Body of pancreas (tissue), 4 donors: ENCODE measurements at regions not wholly inside any gene's neighbourhood (a gene's known extent, or its start where the extent isn't known, plus 50 kb on each side); places are given as distances from the start of the nearest gene placed in this dataset.

Experiments used
- ATAC-seq: fragments of 150-250 bp; one replicate; pipeline ENCODE4 v1.9.1; 2016
- DNase-seq, 4 donors: peaks; one replicate each; pipeline ENCODE4 v3.0.0-alpha.2; 2019
- H3K27ac ChIP-seq, 4 donors: fragments of 200-600 bp; sonication (generic); 1 replicate in 3 of 4; 2 replicates in 1 of 4; pipeline versions ENCODE4 v1.5.1 to v1.6.1; 2016 to 2019; ENCODE audit warnings: mild to moderate bottlenecking in 1 of 4, mixed read lengths in 1 of 4, moderate library complexity in 1 of 4
- H3K27me3 ChIP-seq, 2 donors: fragments of 200-600 bp; sonication (generic); one replicate each; pipeline ENCODE4 v1.6.0; 2016; ENCODE audit warnings: mild to moderate bottlenecking in 1 of 2
- H3K36me3 ChIP-seq, 2 donors: fragments of 200-600 bp; sonication (generic); replicated peaks in 1 of 2; 2 replicates each; pipeline ENCODE4 v1.5.1; 2016; ENCODE audit warnings: low read depth in 2 of 2; ENCODE audit not compliant: insufficient read depth in 1 of 2
- H3K4me1 ChIP-seq: fragments of 200-600 bp; sonication (generic); one replicate; pipeline ENCODE4 v1.6.0; 2016
- H3K4me3 ChIP-seq, 2 donors: fragments of 200-600 bp; sonication (generic); 1 replicate in 1 of 2; 2 replicates in 1 of 2; pipeline ENCODE4 v1.5.1; 2016 to 2019
- H3K9me3 ChIP-seq, 3 donors: fragments of 200-600 bp; sonication (generic); 1 replicate in 2 of 3; 2 replicates in 1 of 3; pipeline ENCODE4 v1.5.1; 2016
- POLR2A ChIP-seq, 3 donors: fragments of 450-650 bp; IDR thresholded peaks; one replicate each; pipeline ENCODE4 v1.6.1; 2016; ENCODE audit warnings: antibody characterized with exemption in 3 of 3, mild to moderate bottlenecking in 2 of 3
- WGBS, 2 donors: methylation state at CpG; one replicate each; pipeline ENCODE4 v1.1.5; 2017; 5-methylcytosine and 5-hydroxymethylcytosine counted together
- intact Hi-C: fragments of 100-400 bp; cut with DNase I; formaldehyde crosslinking; loops from one replicate; pipeline ENCODE4 v1.15.1; 2023
- TF ChIP-seq, protein P1 (sequence below), 7 experiments: fragments of 450-650 bp in 4 of 7; fragments of 200-600 bp in 3 of 7; sonication (generic) in 3 of 7; IDR thresholded peaks; one replicate each; pipeline ENCODE4 v1.5.1; 2016 to 2019; ENCODE audit warnings: antibody characterized with exemption in 7 of 7

DNA sequence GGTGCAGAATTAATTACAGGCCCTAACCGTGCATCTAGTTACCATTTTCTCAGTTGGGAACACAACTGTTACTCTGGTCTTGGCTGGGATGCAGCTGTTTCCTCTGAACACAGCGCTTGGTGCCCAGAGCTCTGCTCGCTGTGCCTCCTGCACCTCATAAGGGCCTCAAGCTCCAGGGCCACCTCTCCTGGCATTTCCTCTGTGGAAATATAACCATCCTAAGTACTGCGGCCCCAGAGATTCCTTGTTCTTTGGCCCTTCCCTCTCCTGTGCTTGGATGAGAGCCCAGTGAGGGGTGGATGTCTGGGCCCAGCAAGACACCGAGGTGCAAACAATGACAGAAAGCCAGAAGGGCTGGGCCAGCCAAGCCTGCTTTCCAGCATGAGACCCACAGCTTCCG is 169.9 kb upstream of the CST7 start:
- Histone ChIP-seq H3K9me3 (no peaks in the 10 kb centered on the region), H3K27ac (no peak overlapping the region), H3K4me1 (peaks cover 6% of the 10 kb centered on the region), H3K27me3 (no peaks in the 10 kb centered on the region), H3K36me3 (no peaks in the 10 kb centered on the region), H3K4me3 (no peak overlapping the region)
- DNase-seq (peak in 2 of 4 donors; percentile 2), ATAC-seq (no peak)
- intact Hi-C loops, result no loop called here
- WGBS, 2 donors, result 35 to 40% methylated on average over 5 to 6 of the region's 6 CpGs
- no peak for TF ChIP-seq POLR2A (IDR thresholded peaks at IDR 0.05)
- TF ChIP-seq, protein P1, sequence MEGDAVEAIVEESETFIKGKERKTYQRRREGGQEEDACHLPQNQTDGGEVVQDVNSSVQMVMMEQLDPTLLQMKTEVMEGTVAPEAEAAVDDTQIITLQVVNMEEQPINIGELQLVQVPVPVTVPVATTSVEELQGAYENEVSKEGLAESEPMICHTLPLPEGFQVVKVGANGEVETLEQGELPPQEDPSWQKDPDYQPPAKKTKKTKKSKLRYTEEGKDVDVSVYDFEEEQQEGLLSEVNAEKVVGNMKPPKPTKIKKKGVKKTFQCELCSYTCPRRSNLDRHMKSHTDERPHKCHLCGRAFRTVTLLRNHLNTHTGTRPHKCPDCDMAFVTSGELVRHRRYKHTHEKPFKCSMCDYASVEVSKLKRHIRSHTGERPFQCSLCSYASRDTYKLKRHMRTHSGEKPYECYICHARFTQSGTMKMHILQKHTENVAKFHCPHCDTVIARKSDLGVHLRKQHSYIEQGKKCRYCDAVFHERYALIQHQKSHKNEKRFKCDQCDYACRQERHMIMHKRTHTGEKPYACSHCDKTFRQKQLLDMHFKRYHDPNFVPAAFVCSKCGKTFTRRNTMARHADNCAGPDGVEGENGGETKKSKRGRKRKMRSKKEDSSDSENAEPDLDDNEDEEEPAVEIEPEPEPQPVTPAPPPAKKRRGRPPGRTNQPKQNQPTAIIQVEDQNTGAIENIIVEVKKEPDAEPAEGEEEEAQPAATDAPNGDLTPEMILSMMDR (IDR thresholded peaks at IDR 0.05), result no peak

- H3K27ac ChIP-seq, result no peak overlapping the region
- peaks cover 6% of the 10 kb centered on the region for H3K4me1 ChIP-seq
- H3K36me3 ChIP-seq, result no peaks in the 10 kb centered on the region
- H3K4me3 ChIP-seq, result no peak overlapping the region
- DNase-seq (peak in 2 of 4 donors; percentile 2 to 5), ATAC-seq (no peak)
- H3K9me3 ChIP-seq, result no peaks in the 10 kb centered on the region
- TF ChIP-seq POLR2A (IDR thresholded peaks at IDR 0.05), result no peak
- TF ChIP-seq, protein P1 (IDR thresholded peaks at IDR 0.05), result no peak
- intact Hi-C loops, result no loop called here
- 94% methylated on average over 4 of the region's 4 CpGs; no CpG with 5 or more reads in 1 of the 2 donors for WGBS, 2 donors
- H3K27me3 ChIP-seq, result no peaks in the 10 kb centered on the region
These were observed 169.1 kb upstream of the CST7 start for GRCh38 chr20:24779946-24780345.

DNA sequence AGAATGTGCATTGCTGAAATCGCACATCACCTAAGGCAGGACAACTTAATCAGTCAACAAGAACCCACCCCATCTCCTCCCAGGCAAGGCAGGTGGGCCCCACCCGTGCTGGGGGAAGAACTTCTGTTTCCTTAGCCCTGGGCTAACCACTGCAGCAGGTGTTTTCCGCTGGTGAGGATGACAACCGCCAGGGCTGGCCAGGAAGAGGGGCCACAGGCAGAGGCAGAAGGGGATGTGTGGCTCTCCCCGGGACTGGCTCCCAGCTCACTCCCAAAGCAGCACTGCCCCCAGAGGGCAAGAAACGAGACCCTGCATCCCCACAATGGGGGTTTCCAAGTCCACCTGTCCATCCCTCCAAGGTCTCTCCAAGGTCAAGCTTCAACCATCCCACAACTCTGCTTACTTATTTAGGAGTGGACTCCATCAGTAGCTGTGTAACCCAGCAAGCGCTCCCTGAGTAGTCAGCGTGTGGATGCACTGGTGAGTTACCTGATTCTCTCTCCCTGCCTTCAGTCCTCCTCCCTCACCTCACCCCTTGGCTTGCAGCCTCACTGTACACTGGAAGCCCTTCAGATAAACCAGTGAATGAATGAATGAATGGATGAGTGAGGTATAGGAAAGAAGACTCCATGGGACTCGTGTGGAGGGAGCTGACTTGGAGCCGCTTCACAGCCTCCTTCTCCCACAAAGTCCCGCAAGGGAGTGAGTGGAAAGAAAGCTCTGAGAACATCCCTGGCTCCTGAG is 168.2 kb upstream of the CST7 start:
- peak in 2 of 4 donors; percentile 3 to 5 for DNase-seq
- H3K4me3 ChIP-seq, result no peak overlapping the region
- no peaks in the 10 kb centered on the region for H3K36me3 ChIP-seq
- H3K27ac ChIP-seq, result no peak overlapping the region
- intact Hi-C loops, result no loop called here
- H3K4me1 ChIP-seq, result peaks cover 6% of the 10 kb centered on the region
- no peak for ATAC-seq
- H3K27me3 ChIP-seq, result no peaks in the 10 kb centered on the region
- no peaks in the 10 kb centered on the region for H3K9me3 ChIP-seq
- 73 to 75% methylated on average over 10 to 11 of the region's 11 CpGs for WGBS, 2 donors
- TF ChIP-seq, protein P1 (IDR thresholded peaks at IDR 0.05), result no peak
- no peak for TF ChIP-seq POLR2A (IDR thresholded peaks at IDR 0.05)

DNA sequence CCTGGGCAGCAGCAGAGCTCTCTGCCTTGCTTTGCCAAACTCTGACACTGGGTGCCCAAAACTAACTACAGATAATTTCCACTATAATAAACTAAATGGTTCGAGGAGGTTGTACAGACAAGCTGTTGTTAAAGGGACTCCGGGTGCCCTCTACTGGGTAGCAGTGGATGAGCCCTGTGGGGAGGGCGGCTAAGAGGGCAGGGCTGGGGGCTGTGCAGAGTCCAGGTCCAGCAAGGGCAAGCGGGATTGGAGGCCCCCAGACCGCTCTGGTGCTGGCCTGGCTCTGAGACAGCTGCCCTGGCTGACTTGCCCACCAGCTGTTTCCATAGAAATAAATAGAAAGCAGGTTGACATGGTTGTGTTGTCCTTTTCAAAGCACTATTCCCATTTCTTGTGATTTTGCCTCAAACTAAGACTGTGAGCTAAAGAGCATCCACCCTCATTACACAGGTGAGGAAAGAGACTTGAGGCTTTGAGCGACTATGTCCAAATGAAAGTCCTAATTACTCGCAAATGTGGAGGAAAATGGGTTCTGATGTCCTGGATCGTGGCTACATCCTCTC is 167.6 kb upstream of the CST7 start:
- ATAC-seq, result no peak
- Histone ChIP-seq H3K27ac (no peak overlapping the region), H3K4me3 (no peak overlapping the region), H3K4me1 (peaks cover 6% of the 10 kb centered on the region), H3K9me3 (no peaks in the 10 kb centered on the region), H3K36me3 (no peaks in the 10 kb centered on the region), H3K27me3 (no peaks in the 10 kb centered on the region)
- TF ChIP-seq POLR2A (IDR thresholded peaks at IDR 0.05), result no peak
- TF ChIP-seq, protein P1 (IDR thresholded peaks at IDR 0.05), result peak in 6 of 7 experiments; percentile 8 to 45 (median 34)
- intact Hi-C loops, result no loop called here
- peak in 3 of 4 donors; percentile 16 to 50 (median 24) for DNase-seq
- WGBS, 2 donors, result 40 to 43% methylated on average over 8 of the region's 8 CpGs
